ENCODE measurements at regions not wholly inside any gene's neighbourhood (a gene's known extent, or its start where the extent isn't known, plus 50 kb on each side); places are given as distances from the start of the nearest gene placed in this dataset.

GRCh38 chr5:91302305-91302704 lies 80.8 kb downstream of the ARRDC3 start:
- TF ChIP-seq SIN3A (conservative IDR thresholded peaks at IDR 0.05 in 1 of 2, IDR thresholded peaks at IDR 0.05 in 1 of 2; ENCODE audit: low read depth in 1 of 2, low read length in 2 of 2), result no peak
- no peak for TF ChIP-seq KDM1A (IDR thresholded peaks at IDR 0.05; ENCODE audit: borderline replicate concordance, low read length)
- peak; percentile 5 to 41 (median 22); a peak in 2 of 4 replicates for TF ChIP-seq CTCF (IDR thresholded peaks at IDR 0.05; ENCODE audit: control extremely low read depth in 1 of 3, insufficient read depth in 1 of 3, low read depth in 1 of 3, low read length in 3 of 3)
- TF ChIP-seq SP1 (IDR thresholded peaks at IDR 0.05; ENCODE audit: low read depth, low read length), result no peak
- no peak for TF ChIP-seq POLR2A (IDR thresholded peaks at IDR 0.05; ENCODE audit: control extremely low read depth in 1 of 2, low read depth in 2 of 2, low read length in 2 of 2)

Data from H1 (cell line).